Upper lobe of right lung (tissue), 1 donor: ENCODE measurements at regions not wholly inside any gene's neighbourhood (a gene's known extent, or its start where the extent isn't known, plus 50 kb on each side); places are given as distances from the start of the nearest gene placed in this dataset.
A peak's percentile ranks its signal among the peaks of the same experiment; 100 is the strongest.

Experiments
- ATAC-seq: fragments of 200-7000 bp; cut with Tn5 transposase; one replicate; pipeline ENCODE4 v1.9.1; 2020; ENCODE audit warnings: mild to moderate bottlenecking, moderate library complexity
- DNase-seq: peaks from one replicate; pipeline ENCODE4 v3.0.0-alpha.2; 2020
- H3K27ac ChIP-seq: fragments of 200-600 bp; one replicate; pipeline ENCODE4 v1.8.0; 2022
- H3K27me3 ChIP-seq: fragments of 200-600 bp; one replicate; pipeline ENCODE4 v1.8.0; 2022; ENCODE audit warnings: mild to moderate bottlenecking
- H3K36me3 ChIP-seq: fragments of 200-600 bp; one replicate; pipeline ENCODE4 v1.8.0; 2022
- H3K4me1 ChIP-seq: fragments of 200-600 bp; one replicate; pipeline ENCODE4 v1.8.0; 2022
- H3K4me3 ChIP-seq: fragments of 200-600 bp; one replicate; pipeline ENCODE4 v1.8.0; 2022; ENCODE audit warnings: mild to moderate bottlenecking
- H3K9me3 ChIP-seq: fragments of 200-600 bp; one replicate; pipeline ENCODE4 v1.8.0; 2022
- CTCF ChIP-seq: fragments of 200-600 bp; IDR thresholded peaks from one replicate; pipeline ENCODE4 v1.8.0; 2022; ENCODE audit warnings: antibody characterized with exemption
- intact Hi-C: fragments of 100-400 bp; cut with DNase I; formaldehyde crosslinking; loops from one replicate; pipeline ENCODE4 v1.11.0; 2022
- donor health status: DM: no; HTN: yes; CAD: no; lungs with severe emphysema.

GRCh38 chr11:64453466-64453865, 94.5 kb downstream of the RPS6KA4 start:
- Histone ChIP-seq H3K4me3 (no peak overlapping the region), H3K36me3 (no peaks in the 10 kb centered on the region), H3K27ac (no peak overlapping the region), H3K4me1 (peaks cover 11% of the 10 kb centered on the region), H3K9me3 (no peaks in the 10 kb centered on the region), H3K27me3 (peaks cover 9% of the 10 kb centered on the region)
- ATAC-seq = no peak
- intact Hi-C loops = no loop called here
- peak; percentile 38 for DNase-seq
- TF ChIP-seq CTCF = no peak

- ATAC-seq (no peak), DNase-seq (peak; percentile 61)
- H3K36me3 ChIP-seq = no peaks in the 10 kb centered on the region
- no peak overlapping the region for H3K27ac ChIP-seq
- intact Hi-C loops = no loop called here
- no peaks in the 10 kb centered on the region for H3K9me3 ChIP-seq
- TF ChIP-seq CTCF = no peak
- H3K27me3 ChIP-seq = peaks cover 3% of the 10 kb centered on the region
- H3K4me3 ChIP-seq = no peak overlapping the region
- no peaks in the 10 kb centered on the region for H3K4me1 ChIP-seq
Observed at GRCh38 chr11:64455456-64456261, 96.7 kb downstream of the RPS6KA4 start.

DNA sequence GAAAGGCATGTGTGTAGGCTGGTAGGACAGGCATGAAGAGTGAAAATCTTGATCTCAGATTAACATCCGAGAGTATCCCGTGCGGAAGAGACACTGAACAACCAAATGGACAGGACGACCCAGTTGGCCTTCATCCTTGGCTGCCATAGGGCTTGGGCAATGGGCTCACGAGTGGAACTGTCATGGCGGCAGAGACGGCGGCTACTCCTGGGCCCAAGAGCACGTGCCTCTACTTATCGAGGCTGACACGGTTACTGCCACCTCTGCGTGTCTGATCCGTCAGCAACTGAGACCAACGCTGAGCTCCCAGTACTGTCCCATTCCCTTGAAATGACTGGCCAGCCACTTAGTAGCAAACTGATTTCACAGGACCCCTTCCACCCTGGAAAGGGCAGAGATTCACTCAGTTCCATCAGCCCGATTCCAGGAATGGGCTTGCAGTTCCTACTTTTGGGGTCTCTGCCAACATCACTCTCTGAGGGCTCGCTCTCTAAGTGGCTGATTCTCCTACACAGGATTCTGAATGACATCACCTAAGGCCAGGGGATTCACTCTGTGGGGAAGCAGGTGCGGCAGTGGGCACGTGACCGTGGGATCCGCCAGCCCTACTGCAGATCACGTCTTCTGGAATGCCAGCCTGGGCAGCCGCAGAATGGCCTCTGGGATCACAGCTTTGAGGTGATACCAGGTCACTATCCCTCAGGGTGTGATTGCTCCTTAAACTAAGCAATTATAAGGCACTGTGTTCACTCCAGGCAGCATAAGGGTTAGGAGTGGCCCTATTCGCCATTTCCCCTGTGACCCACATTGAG, 97.8 kb downstream of the RPS6KA4 start:
- Histone ChIP-seq H3K9me3 (no peaks in the 10 kb centered on the region), H3K27ac (no peak overlapping the region), H3K36me3 (no peaks in the 10 kb centered on the region), H3K4me3 (no peak overlapping the region), H3K27me3 (no peaks in the 10 kb centered on the region), H3K4me1 (no peaks in the 10 kb centered on the region)
- no peak for ATAC-seq
- peak; percentile 39 for DNase-seq
- no peak for TF ChIP-seq CTCF
- intact Hi-C loops = no loop called here

DNA sequence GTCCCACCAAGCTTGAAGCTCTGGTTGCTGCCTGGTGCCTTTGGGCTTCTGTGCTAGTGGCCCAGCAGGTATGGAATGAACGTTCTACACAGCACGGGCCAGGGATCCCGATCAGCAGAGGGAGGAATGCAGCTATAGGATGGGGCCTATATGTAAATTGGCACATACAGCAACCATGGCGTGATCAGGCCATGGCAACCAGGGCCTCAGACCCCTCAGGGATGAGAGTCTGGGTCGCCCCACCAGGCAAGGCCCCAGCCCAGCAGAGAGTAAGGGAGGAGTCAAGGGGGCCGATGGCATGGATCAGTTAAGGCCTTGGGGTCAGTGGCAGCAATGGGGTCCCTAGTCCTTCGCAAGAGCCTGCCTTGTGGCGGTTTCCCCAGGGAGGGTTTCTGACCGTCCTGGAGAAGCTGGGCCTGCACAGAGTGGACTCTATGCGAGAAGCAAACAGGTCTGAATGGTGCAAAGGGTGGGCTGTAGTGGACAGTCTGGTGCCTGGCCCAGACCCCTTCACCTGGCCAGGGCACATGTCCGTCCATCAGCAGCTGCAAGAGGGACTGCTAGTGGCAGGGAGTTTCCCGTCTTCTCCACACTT, 98.2 kb upstream of the SLC22A11 start:
- no peak for TF ChIP-seq CTCF
- Histone ChIP-seq H3K9me3 (no peaks in the 10 kb centered on the region), H3K27me3 (no peaks in the 10 kb centered on the region), H3K27ac (no peak overlapping the region), H3K4me3 (no peak overlapping the region), H3K4me1 (no peaks in the 10 kb centered on the region), H3K36me3 (no peaks in the 10 kb centered on the region)
- no peak for ATAC-seq
- intact Hi-C loops = no loop called here
- DNase-seq = peak; percentile 52

DNA sequence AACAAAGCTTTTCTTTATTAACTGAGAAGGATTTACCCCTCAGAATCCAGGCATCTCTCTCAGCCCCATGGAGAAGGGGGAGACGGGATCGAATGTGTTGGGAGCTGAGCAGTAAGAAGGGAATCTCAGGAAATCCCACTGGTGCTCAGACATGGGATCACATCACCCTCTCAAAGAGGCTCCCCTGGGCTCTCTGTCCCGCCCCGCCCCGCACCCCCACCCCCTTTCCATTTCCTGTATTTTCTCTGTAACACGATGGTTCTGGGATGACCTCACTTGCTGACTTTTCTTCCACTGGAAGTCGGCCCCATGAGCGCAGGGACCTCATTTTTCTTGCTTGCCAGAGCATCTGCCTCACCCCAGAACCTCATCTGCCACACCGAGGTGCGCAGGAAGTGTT, 96.7 kb upstream of the SLC22A11 start:
- no peak for ATAC-seq
- intact Hi-C loops = no loop called here
- H3K9me3 ChIP-seq = no peaks in the 10 kb centered on the region
- H3K4me1 ChIP-seq = no peaks in the 10 kb centered on the region
- H3K27ac ChIP-seq = no peak overlapping the region
- peak; percentile 29 for DNase-seq
- no peaks in the 10 kb centered on the region for H3K36me3 ChIP-seq
- H3K4me3 ChIP-seq = no peak overlapping the region
- no peaks in the 10 kb centered on the region for H3K27me3 ChIP-seq
- no peak for TF ChIP-seq CTCF
